ENCODE measurements at regions not wholly inside any gene's neighbourhood (a gene's known extent, or its start where the extent isn't known, plus 50 kb on each side); places are given as distances from the start of the nearest gene placed in this dataset.
"Not testable (repeated sequence)": the region's sequence is repeated elsewhere in the genome, so short reads cannot be mapped to it uniquely, and the experiment has no call there.

GRCh38 chr1:79714664-79715063 lies 708.1 kb upstream of the ADGRL4 start:
- DNase-seq (ENCODE audit: low read depth, low spot score): no peak

- no peak for DNase-seq (ENCODE audit: low read depth, low spot score)
These were observed 704.5 kb upstream of the ADGRL4 start for GRCh38 chr1:79711001-79711431.

- DNase-seq (ENCODE audit: low read depth, low spot score): no peak
These were observed 702.2 kb upstream of the ADGRL4 start for GRCh38 chr1:79708646-79709265.

DNA sequence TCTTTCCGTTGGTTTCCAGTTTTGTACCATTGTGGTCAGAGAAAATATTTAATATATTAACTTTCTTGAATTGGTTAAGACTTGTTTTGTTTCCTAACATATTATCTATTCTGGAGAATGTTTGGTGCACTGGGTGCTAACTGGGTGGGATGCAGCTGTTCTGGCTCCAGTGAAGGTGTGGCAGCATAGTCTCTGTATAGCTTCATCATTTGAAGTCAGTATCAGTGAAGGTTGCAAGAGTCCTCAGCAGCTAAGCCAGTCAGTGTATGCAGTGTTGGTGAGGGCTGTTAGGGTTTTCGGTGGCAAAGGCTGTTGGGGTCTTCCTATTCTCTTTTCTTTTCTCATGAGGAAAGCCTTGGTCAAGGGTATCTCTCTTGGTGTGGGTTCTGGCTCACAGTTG lies 698.7 kb upstream of the ADGRL4 start:
- DNase-seq (ENCODE audit: low read depth, low spot score): no peak

DNA sequence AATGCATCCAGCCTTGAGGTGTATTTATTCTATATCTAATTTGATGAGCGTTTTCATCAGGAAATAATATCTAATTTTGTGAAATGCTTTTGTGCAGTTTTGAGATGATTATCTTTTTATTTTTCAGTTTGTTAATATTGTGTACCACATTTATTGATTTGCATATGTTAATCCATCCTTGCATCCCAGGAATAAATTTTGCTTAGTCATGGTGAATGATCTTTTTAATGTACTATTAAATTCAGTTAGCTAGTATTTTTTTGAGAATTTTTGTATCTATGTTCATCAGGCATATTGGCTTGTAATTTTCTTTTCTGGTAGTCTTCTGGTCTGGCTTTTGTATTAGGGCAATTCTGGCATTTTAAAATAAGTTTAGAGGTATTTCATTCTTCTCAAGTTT lies 697.5 kb upstream of the ADGRL4 start:
- DNase-seq (ENCODE audit: low read depth, low spot score): no peak

GRCh38 chr1:79702336-79702999 lies 695.9 kb upstream of the ADGRL4 start:
- DNase-seq (ENCODE audit: low read depth, low spot score): not testable (repeated sequence)

- no peak for DNase-seq (ENCODE audit: low read depth, low spot score)
These were observed 688.6 kb upstream of the ADGRL4 start for GRCh38 chr1:79695138-79695537.

- DNase-seq (ENCODE audit: low read depth, low spot score): no peak
These were observed 687.7 kb upstream of the ADGRL4 start for GRCh38 chr1:79694241-79694640.

DNA sequence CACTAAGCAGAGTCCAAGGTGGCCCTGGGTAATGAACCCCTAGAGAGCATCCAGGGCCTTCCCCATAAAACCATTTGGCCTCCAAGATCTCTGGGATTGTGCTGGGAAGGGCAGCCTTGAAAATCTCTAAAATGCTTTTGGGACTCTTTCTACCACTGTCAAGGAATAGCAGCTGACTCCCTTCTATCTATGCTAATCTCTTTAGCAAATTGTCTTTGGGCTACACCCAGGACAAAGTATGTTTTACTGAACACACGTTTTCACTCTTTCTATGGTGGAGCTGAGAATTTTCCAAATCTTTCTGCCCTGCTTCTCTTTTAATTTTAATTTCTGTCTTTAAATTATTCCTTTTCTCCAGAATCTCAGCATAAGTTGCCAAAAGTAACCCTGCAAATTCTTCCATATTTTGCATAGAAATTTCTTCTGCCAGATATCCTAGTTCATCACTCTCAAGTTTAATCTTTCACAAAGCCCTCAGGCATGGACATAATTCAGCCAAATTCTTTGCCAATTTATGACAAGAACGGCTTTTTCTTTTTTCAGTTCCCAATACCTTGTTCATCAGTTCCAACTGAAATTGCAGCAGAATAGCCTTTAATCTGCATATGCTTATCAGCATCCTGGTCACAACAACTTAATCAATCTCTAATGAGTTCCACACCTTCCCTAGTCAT lies 687.0 kb upstream of the ADGRL4 start:
- no peak for DNase-seq (ENCODE audit: low read depth, low spot score)

DNA sequence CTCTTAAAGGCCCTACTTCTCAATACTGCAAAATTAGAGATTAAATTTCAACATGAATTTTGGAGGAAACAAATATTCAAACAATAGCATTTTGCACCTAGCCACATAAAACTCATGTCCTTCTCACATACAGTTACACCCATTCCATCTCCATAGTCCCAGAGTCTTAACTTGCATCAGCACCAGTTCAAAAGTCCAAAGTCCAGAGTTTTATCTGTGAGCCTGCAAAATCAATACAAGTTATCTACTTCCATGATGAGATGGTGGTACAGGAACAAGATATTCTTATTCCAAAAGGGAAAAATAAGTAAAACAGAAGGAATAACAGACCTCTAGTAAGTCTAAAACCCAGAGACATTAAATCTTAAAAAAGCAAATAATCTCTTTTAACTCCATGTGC lies 686.0 kb upstream of the ADGRL4 start:
- DNase-seq (ENCODE audit: low read depth, low spot score): no peak

- no peak for DNase-seq (ENCODE audit: low read depth, low spot score)
These were observed 682.4 kb upstream of the ADGRL4 start for GRCh38 chr1:79688932-79689331.

- DNase-seq (ENCODE audit: low read depth, low spot score): no peak
These were observed 676.9 kb upstream of the ADGRL4 start for GRCh38 chr1:79683420-79683819.

DNA sequence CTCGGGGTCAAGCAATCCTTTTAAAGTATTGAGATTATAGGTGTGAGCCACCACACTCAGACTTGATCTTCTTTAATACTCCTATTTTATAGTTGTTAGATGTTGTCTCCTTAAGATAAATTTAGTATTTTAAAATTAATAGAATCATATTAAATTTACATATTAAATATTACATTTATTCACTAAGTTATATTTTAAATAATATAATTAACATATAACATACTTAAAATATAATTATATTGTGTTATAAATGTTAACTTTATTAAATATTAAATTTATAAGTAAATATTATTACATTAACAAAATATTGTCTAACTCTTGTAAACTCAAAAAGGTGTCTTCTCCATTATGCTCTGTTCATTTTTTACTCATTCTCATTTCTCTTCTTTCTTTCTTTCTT lies 675.9 kb upstream of the ADGRL4 start:
- DNase-seq (ENCODE audit: low read depth, low spot score): no peak

- no peak for DNase-seq (ENCODE audit: low read depth, low spot score)
These were observed 674.9 kb upstream of the ADGRL4 start for GRCh38 chr1:79681382-79681781.

DNA sequence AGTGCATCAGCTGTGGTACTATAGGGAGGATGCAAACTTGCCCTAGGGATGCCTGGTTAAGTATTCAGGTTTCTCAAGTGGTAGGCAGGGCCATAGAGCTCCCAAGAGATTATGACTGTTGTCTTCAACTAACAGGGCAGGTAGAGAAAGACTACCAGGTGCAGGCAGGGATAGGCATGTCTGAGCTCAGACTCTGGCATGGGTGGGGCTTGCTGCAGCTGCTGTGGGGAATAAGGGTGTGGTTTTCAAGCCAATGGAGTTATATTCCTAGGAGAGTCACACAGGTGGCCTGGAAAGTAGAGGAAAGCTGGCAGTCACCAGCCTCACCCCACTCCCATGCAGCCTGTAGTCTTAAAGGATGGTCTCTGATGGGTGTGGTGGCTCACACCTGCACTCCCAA lies 673.4 kb upstream of the ADGRL4 start:
- DNase-seq (ENCODE audit: low read depth, low spot score): no peak

DNA sequence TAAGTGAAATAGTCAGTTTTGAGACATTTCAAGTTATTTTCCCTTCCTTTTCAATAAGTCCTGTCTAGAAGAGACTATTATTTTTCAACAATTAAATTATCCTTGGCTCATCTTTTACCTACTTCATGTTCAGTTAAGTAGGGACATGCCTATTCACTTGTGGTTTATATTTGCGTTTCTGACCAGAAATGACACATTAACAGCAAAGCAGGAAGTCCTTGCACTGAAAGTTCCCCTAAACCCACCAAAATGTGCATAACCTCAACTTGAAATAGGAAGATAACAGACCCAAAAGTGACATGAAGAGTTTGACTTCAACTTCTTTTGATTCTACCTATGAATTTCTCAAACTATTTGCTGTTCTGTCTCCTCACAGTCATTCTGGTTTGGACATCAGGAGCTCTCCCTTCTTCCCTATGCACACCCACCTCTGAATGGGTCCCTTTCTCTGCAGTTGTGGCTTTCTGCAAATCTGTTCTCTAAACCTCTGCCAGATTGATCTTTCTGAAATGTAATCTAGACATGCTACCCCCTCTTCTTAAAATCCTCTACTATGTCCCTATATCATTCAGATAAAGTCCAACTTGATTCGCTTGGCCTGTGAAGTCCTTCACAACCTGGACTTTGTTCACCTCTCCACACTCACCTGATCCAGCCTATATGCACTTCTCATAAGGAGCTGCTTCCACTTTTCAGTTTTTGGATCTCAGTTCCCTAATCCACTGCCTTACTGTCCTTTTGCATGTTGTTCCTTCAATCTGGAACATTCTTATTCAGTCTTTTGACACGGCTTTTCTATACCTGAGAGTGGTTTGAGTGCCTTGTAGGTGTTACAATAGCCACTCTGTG lies 661.5 kb upstream of the ADGRL4 start:
- no peak for DNase-seq (ENCODE audit: low read depth, low spot score)

DNA sequence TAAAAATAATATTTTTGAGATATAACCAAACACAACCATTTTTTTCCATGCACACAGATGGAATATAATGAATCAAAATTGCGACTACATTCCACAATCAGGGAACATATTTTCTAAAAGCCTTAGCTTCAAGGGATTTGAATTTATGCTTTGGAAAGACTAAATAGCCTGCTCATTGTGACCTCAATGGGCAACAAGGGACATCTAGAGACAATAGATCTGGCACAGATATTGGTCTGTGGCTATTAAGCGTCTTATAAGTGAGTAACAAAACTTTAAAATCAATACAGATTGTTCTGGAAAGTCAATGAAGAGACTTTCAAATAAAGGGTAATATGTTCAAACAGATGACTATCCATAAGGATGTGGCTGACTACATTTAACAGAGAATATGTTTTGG lies 660.6 kb upstream of the ADGRL4 start:
- no peak for DNase-seq (ENCODE audit: low read depth, low spot score)

DNA sequence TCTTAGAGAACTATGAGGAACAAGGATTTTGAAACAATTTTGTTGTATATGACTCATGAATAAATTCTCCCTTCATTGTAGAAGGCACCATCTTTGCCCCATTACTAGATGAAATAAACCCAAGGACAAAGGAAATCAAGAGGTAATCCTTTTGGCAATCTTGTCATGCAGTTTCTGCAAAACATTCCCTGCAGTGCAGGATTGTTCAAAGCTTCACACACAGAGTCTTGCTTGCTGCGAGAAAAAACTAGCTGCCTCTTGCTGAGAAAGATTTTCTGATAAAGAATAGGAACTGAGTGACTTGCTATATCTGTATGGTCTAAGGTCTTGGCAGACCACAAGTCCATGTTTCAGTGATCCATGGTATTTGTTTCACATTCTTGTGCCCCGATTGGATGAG lies 657.4 kb upstream of the ADGRL4 start:
- no peak for DNase-seq (ENCODE audit: low read depth, low spot score)

DNA sequence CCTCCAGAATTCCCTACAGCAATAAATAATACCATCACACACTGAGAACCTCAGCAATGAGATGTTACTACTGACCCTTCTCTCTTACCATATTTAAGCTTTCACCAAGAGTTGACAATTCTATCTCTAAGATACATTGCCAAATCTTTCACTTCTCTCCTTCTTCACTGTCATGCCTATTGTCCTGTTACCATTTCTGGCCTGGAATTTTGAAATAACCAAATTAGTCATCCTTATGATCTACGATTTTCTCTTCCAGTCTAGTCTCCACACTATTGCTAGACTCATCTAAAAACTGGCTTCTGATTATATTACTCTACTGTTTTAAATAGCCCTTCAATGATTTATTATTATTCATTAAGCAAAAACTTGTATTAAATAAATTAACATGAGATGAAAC lies 656.1 kb upstream of the ADGRL4 start:
- DNase-seq (ENCODE audit: low read depth, low spot score): no peak

GRCh38 chr1:79660129-79660528 lies 653.6 kb upstream of the ADGRL4 start:
- DNase-seq (ENCODE audit: low read depth, low spot score): no peak

DNA sequence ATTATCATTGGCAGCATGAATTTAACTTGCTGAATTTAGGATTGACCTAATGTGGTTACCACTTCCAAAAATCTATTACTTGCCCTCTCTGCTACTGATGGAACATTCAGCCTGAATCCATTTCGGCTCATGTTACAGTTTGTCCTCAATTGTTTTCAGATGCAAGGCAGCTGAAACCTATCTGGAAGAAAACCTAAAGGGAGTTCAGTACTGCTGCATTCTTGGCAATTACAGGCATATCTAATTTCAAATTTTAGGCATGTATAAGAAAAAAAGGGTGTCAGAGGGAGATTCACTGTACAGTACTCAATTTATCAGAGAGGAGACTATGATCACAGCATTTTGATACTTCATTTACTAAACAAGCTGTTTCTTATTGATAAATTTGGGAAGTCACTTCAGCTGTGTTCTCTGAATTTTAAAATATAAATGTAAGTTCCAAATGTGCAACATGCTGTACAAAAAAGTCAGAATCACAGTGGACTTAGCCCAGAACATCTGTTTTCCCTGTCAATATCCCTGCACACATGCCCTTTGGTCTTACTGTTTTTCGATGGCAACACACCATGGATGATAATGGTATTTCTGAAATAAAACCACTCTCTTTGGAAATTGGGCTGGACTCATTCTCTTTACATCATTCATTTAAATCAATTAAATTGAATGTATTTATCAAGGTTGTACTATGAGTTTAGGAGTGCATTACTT lies 651.6 kb upstream of the ADGRL4 start:
- DNase-seq (ENCODE audit: low read depth, low spot score): no peak

GRCh38 chr1:79655876-79656275 lies 649.3 kb upstream of the ADGRL4 start:
- no peak for DNase-seq (ENCODE audit: low read depth, low spot score)

All from brain pericyte (primary cell).